Activated T-helper 17 cell treated with anti-CD3 and anti-CD28 coated beads, Interleukin-2, amount 50 U/mL, for 72 hours (primary cell): ENCODE measurements at regions not wholly inside any gene's neighbourhood (a gene's known extent, or its start where the extent isn't known, plus 50 kb on each side); places are given as distances from the start of the nearest gene placed in this dataset.
"Not testable (repeated sequence)": the region's sequence is repeated elsewhere in the genome, so short reads cannot be mapped to it uniquely, and the experiment has no call there.

Source experiments
- ATAC-seq: fragments of 150-1000 bp; cut with Tn5 transposase; replicated peaks from 2 replicates; pipeline ENCODE4 v1.10.0; 2021; ENCODE audit warnings: mild to moderate bottlenecking, moderate library complexity
- H3K27ac Mint-ChIP-seq: one replicate; pipeline ENCODE4 v1.8.0; 2022; ENCODE audit warnings: mixed read lengths
- H3K27me3 Mint-ChIP-seq: one replicate; pipeline ENCODE4 v1.8.0; 2022; ENCODE audit warnings: mixed read lengths
- H3K36me3 Mint-ChIP-seq: one replicate; pipeline ENCODE4 v1.8.0; 2022; ENCODE audit warnings: low read depth, mild to moderate bottlenecking, mixed read lengths
- H3K4me1 Mint-ChIP-seq: one replicate; pipeline ENCODE4 v1.8.0; 2022; ENCODE audit warnings: mixed read lengths
- H3K4me3 Mint-ChIP-seq: one replicate; pipeline ENCODE4 v1.8.0; 2022; ENCODE audit warnings: mild to moderate bottlenecking, mixed read lengths
- H3K9me3 Mint-ChIP-seq: one replicate; pipeline ENCODE4 v1.8.0; 2022; ENCODE audit warnings: mixed read lengths

GRCh38 chr15:96187341-96188305 is 142.9 kb upstream of the NR2F2 start:
- Mint-ChIP-seq H3K9me3 (peaks cover 13% of the 10 kb centered on the region), H3K4me3 (no peak overlapping the region), H3K36me3 (no peaks in the 10 kb centered on the region), H3K4me1 (no peaks in the 10 kb centered on the region), H3K27ac (no peak overlapping the region), H3K27me3 (no peaks in the 10 kb centered on the region)
- ATAC-seq, result no peak

GRCh38 chr15:96197721-96198120 is 132.8 kb upstream of the NR2F2 start:
- H3K27me3 Mint-ChIP-seq, result peaks cover 9% of the 10 kb centered on the region

GRCh38 chr15:96199111-96199510 is 131.4 kb upstream of the NR2F2 start:
- no peak for ATAC-seq
- H3K36me3 Mint-ChIP-seq, result no peaks in the 10 kb centered on the region
- H3K4me1 Mint-ChIP-seq, result no peaks in the 10 kb centered on the region

More at GRCh38 chr15:96197721-96198120, 132.8 kb upstream of the NR2F2 start:
- H3K4me1 Mint-ChIP-seq, result no peaks in the 10 kb centered on the region
- no peak for ATAC-seq
- H3K4me3 Mint-ChIP-seq, result no peak overlapping the region
- no peaks in the 10 kb centered on the region for H3K36me3 Mint-ChIP-seq
- H3K27ac Mint-ChIP-seq, result no peak overlapping the region
- H3K9me3 Mint-ChIP-seq, result peaks cover 7% of the 10 kb centered on the region

GRCh38 chr15:96200357-96200967 is 130.0 kb upstream of the NR2F2 start:
- H3K4me1 Mint-ChIP-seq, result no peaks in the 10 kb centered on the region
- ATAC-seq, result no peak
- no peak overlapping the region for H3K27ac Mint-ChIP-seq
- no peak overlapping the region for H3K4me3 Mint-ChIP-seq
- peaks cover 12% of the 10 kb centered on the region for H3K9me3 Mint-ChIP-seq
- H3K36me3 Mint-ChIP-seq, result no peaks in the 10 kb centered on the region
- peaks cover 9% of the 10 kb centered on the region for H3K27me3 Mint-ChIP-seq

More at GRCh38 chr15:96199111-96199510, 131.4 kb upstream of the NR2F2 start:
- Mint-ChIP-seq H3K9me3 (peaks cover 12% of the 10 kb centered on the region), H3K4me3 (no peak overlapping the region), H3K27me3 (peaks cover 9% of the 10 kb centered on the region), H3K27ac (no peak overlapping the region)

GRCh38 chr15:96201696-96202095 is 128.8 kb upstream of the NR2F2 start:
- no peak for ATAC-seq
- no peak overlapping the region for H3K4me3 Mint-ChIP-seq
- no peaks in the 10 kb centered on the region for H3K36me3 Mint-ChIP-seq
- no peak overlapping the region for H3K27ac Mint-ChIP-seq
- no peaks in the 10 kb centered on the region for H3K4me1 Mint-ChIP-seq
- H3K27me3 Mint-ChIP-seq, result peaks cover 9% of the 10 kb centered on the region
- peaks cover 12% of the 10 kb centered on the region for H3K9me3 Mint-ChIP-seq

GRCh38 chr15:96205588-96205987 is 124.9 kb upstream of the NR2F2 start:
- not testable (repeated sequence) for ATAC-seq, H3K36me3 Mint-ChIP-seq, H3K27ac Mint-ChIP-seq, H3K27me3 Mint-ChIP-seq, H3K4me3 Mint-ChIP-seq, H3K4me1 Mint-ChIP-seq
- H3K9me3 Mint-ChIP-seq, result peaks cover 12% of the 10 kb centered on the region

GRCh38 chr15:96207377-96208006 is 123.0 kb upstream of the NR2F2 start:
- H3K27ac Mint-ChIP-seq, result no peak overlapping the region
- H3K27me3 Mint-ChIP-seq, result peaks cover 3% of the 10 kb centered on the region
- no peaks in the 10 kb centered on the region for H3K4me1 Mint-ChIP-seq
- no peak for ATAC-seq
- no peak overlapping the region for H3K4me3 Mint-ChIP-seq
- peaks cover 5% of the 10 kb centered on the region for H3K9me3 Mint-ChIP-seq
- H3K36me3 Mint-ChIP-seq, result no peaks in the 10 kb centered on the region

- H3K36me3 Mint-ChIP-seq, result no peaks in the 10 kb centered on the region
- ATAC-seq, result no peak
- H3K4me3 Mint-ChIP-seq, result no peak overlapping the region
- H3K9me3 Mint-ChIP-seq, result no peaks in the 10 kb centered on the region
- H3K27ac Mint-ChIP-seq, result no peak overlapping the region
- peaks cover 3% of the 10 kb centered on the region for H3K27me3 Mint-ChIP-seq
- H3K4me1 Mint-ChIP-seq, result no peaks in the 10 kb centered on the region
These were observed 121.2 kb upstream of the NR2F2 start for GRCh38 chr15:96209285-96209735.

- ATAC-seq, result no peak
- Mint-ChIP-seq H3K4me1 (no peaks in the 10 kb centered on the region), H3K27me3 (peaks cover 5% of the 10 kb centered on the region), H3K4me3 (no peak overlapping the region), H3K36me3 (no peaks in the 10 kb centered on the region), H3K9me3 (peaks cover 7% of the 10 kb centered on the region), H3K27ac (no peak overlapping the region)
These were observed 117.5 kb upstream of the NR2F2 start for GRCh38 chr15:96213045-96213444.

- Mint-ChIP-seq H3K4me1 (no peaks in the 10 kb centered on the region), H3K27ac (no peak overlapping the region), H3K36me3 (no peaks in the 10 kb centered on the region), H3K4me3 (no peak overlapping the region), H3K9me3 (peaks cover 7% of the 10 kb centered on the region), H3K27me3 (peaks cover 5% of the 10 kb centered on the region)
- ATAC-seq, result no peak
These were observed 116.6 kb upstream of the NR2F2 start for GRCh38 chr15:96213896-96214295.

GRCh38 chr15:96216481-96216880 is 114.0 kb upstream of the NR2F2 start:
- H3K27me3 Mint-ChIP-seq, ATAC-seq, H3K9me3 Mint-ChIP-seq, H3K27ac Mint-ChIP-seq, H3K4me3 Mint-ChIP-seq, H3K36me3 Mint-ChIP-seq, H3K4me1 Mint-ChIP-seq: not testable (repeated sequence)

- Mint-ChIP-seq H3K4me1 (no peaks in the 10 kb centered on the region), H3K36me3 (no peaks in the 10 kb centered on the region)
These were observed 112.5 kb upstream of the NR2F2 start for GRCh38 chr15:96217983-96218382.

GRCh38 chr15:96218623-96219455 is 111.7 kb upstream of the NR2F2 start:
- no peak for ATAC-seq
- Mint-ChIP-seq H3K27ac (no peak overlapping the region), H3K4me3 (no peak overlapping the region), H3K9me3 (peaks cover 10% of the 10 kb centered on the region), H3K27me3 (peaks cover 6% of the 10 kb centered on the region), H3K4me1 (no peaks in the 10 kb centered on the region), H3K36me3 (no peaks in the 10 kb centered on the region)

More at GRCh38 chr15:96217983-96218382, 112.5 kb upstream of the NR2F2 start:
- no peak overlapping the region for H3K4me3 Mint-ChIP-seq
- ATAC-seq, result no peak
- H3K9me3 Mint-ChIP-seq, result peaks cover 10% of the 10 kb centered on the region
- no peak overlapping the region for H3K27ac Mint-ChIP-seq
- H3K27me3 Mint-ChIP-seq, result peaks cover 6% of the 10 kb centered on the region

- H3K27ac Mint-ChIP-seq, result no peak overlapping the region
- peaks cover 10% of the 10 kb centered on the region for H3K9me3 Mint-ChIP-seq
- H3K4me3 Mint-ChIP-seq, result no peak overlapping the region
- no peaks in the 10 kb centered on the region for H3K36me3 Mint-ChIP-seq
- no peak for ATAC-seq
- H3K4me1 Mint-ChIP-seq, result no peaks in the 10 kb centered on the region
- peaks cover 6% of the 10 kb centered on the region for H3K27me3 Mint-ChIP-seq
These were observed 110.8 kb upstream of the NR2F2 start for GRCh38 chr15:96219681-96220080.
